Stomach (tissue), 8 donors: ENCODE measurements at regions not wholly inside any gene's neighbourhood (a gene's known extent, or its start where the extent isn't known, plus 50 kb on each side); places are given as distances from the start of the nearest gene placed in this dataset.
"Not testable (repeated sequence)": the region's sequence is repeated elsewhere in the genome, so short reads cannot be mapped to it uniquely, and the experiment has no call there.

Source experiments
- DNase-seq, 2 donors: peaks; one replicate each; pipeline versions ENCODE4 v3.0.0 to v3.0.0-alpha.2; 2013 to 2019
- H3K27ac ChIP-seq, 5 donors: fragments of 200-600 bp in 4 of 5; sonication (generic) in 4 of 5; one replicate each; pipeline ENCODE4 v1.5.1; 2013 to 2019; ENCODE audit warnings: mild to moderate bottlenecking in 1 of 5, moderate library complexity in 1 of 5
- H3K27me3 ChIP-seq, 3 donors: fragments of 200-600 bp; sonication (generic); one replicate each; pipeline ENCODE4 v1.5.1; 2017 to 2019; ENCODE audit warnings: mixed run types in 1 of 3
- H3K36me3 ChIP-seq, 4 donors: fragments of 200-600 bp; sonication (generic); 1 replicate in 3 of 4; 2 replicates in 1 of 4; pipeline ENCODE4 v1.5.1; 2016 to 2019
- H3K4me1 ChIP-seq, 4 donors: fragments of 200-600 bp; sonication (generic); one replicate each; pipeline ENCODE4 v1.5.1; 2016 to 2019
- H3K4me3 ChIP-seq, 4 donors: fragments of 200-600 bp; sonication (generic) in 3 of 4; one replicate each; pipeline ENCODE4 v1.5.1; 2016 to 2019; ENCODE audit warnings: mild to moderate bottlenecking in 1 of 4
- H3K9me3 ChIP-seq, 4 donors: fragments of 200-600 bp; sonication (generic); one replicate each; pipeline ENCODE4 v1.5.1; 2016 to 2019
- CTCF ChIP-seq, 7 experiments: fragments of 450-650 bp in 4 of 7; fragments of 200-600 bp in 3 of 7; sonication (generic) in 3 of 7; IDR thresholded peaks; one replicate each; pipeline ENCODE4 v1.5.1; 2016 to 2019; ENCODE audit warnings: antibody characterized with exemption in 7 of 7, control low read depth in 2 of 7, mild to moderate bottlenecking in 1 of 7
- EP300 ChIP-seq: sonication (generic); formaldehyde crosslinking; IDR thresholded peaks from one replicate; pipeline ENCODE4 v1.6.1; 2017; ENCODE audit warnings: antibody characterized with exemption
- POLR2A ChIP-seq, 4 donors: fragments of 450-650 bp; IDR thresholded peaks; one replicate each; pipeline ENCODE4 v1.6.1; 2016; ENCODE audit warnings: antibody characterized with exemption in 4 of 4, control low read depth in 2 of 4, mild to moderate bottlenecking in 1 of 4, moderate library complexity in 1 of 4
- POLR2AphosphoS5 ChIP-seq, 3 donors: sonication (generic); formaldehyde crosslinking; IDR thresholded peaks; one replicate each; pipeline ENCODE4 v1.6.1; 2016; ENCODE audit warnings: antibody characterized with exemption in 3 of 3
- WGBS, 5 donors: extraction: QIAGEN DNeasy Blood & Tissue Kit in 3 of 5; methylation state at CpG; one replicate each; pipeline versions ENCODE4 v1.1.5 to v1.1.7; 2013 to 2018; 5-methylcytosine and 5-hydroxymethylcytosine counted together
- intact Hi-C: fragments of 100-400 bp; cut with DNase I; formaldehyde crosslinking; loops from one replicate; pipeline ENCODE4 v1.15.1; 2023; ENCODE audit warnings: low total_unique reads
- donor health status: healthy with polysubstance abuse.
- donor health status: Bipolar disorder and iron deficiency.
- donor health status: healthy.

GRCh38 chr5:135743181-135743580 lies 91.3 kb upstream of the SLC25A48 start:
- WGBS, 5 donors, result 71 to 89% (median 84%) methylated on average over 6 of the region's 6 CpGs
- DNase-seq, result no peak
- Histone ChIP-seq H3K36me3 (no peaks in the 10 kb centered on the region), H3K4me1 (no peaks in the 10 kb centered on the region), H3K27ac (no peak overlapping the region), H3K27me3 (no peaks in the 10 kb centered on the region), H3K9me3 (peaks cover 0 to 18% (median 9%) of the 10 kb centered on the region in 4 donors), H3K4me3 (no peak overlapping the region)
- no peak for TF ChIP-seq POLR2A (IDR thresholded peaks at IDR 0.05)
- TF ChIP-seq POLR2AphosphoS5 (IDR thresholded peaks at IDR 0.05), result no peak
- no peak for TF ChIP-seq EP300
- TF ChIP-seq CTCF (IDR thresholded peaks at IDR 0.05), result no peak
- intact Hi-C loops, result no loop called here

- H3K4me1 ChIP-seq, H3K4me3 ChIP-seq, H3K27me3 ChIP-seq, H3K27ac ChIP-seq, intact Hi-C loops, DNase-seq, H3K36me3 ChIP-seq: not testable (repeated sequence)
- 78 to 86% (median 83%) methylated on average over 5 of the region's 5 CpGs for WGBS, 5 donors
- peaks cover 0 to 18% (median 9%) of the 10 kb centered on the region in 4 donors for H3K9me3 ChIP-seq
These were observed 92.2 kb upstream of the SLC25A48 start for GRCh38 chr5:135742240-135742639.

- no peak for TF ChIP-seq CTCF (IDR thresholded peaks at IDR 0.05)
- TF ChIP-seq POLR2A (IDR thresholded peaks at IDR 0.05), result no peak
- no peak for TF ChIP-seq POLR2AphosphoS5 (IDR thresholded peaks at IDR 0.05)
- no peak for TF ChIP-seq EP300
- Histone ChIP-seq H3K27ac (no peak overlapping the region), H3K36me3 (no peaks in the 10 kb centered on the region), H3K9me3 (peaks cover 0 to 17% (median 9%) of the 10 kb centered on the region in 4 donors), H3K4me1 (no peaks in the 10 kb centered on the region), H3K4me3 (no peak overlapping the region), H3K27me3 (no peaks in the 10 kb centered on the region)
- WGBS, 5 donors, result 79 to 91% (median 91%) methylated on average over 2 of the region's 2 CpGs
- no peak for DNase-seq
- intact Hi-C loops, result no loop called here
These were observed 93.4 kb upstream of the SLC25A48 start for GRCh38 chr5:135741040-135741439.

- intact Hi-C loops, result no loop called here
- TF ChIP-seq EP300 (no peak), POLR2AphosphoS5 (IDR thresholded peaks at IDR 0.05) (no peak), POLR2A (IDR thresholded peaks at IDR 0.05) (no peak), CTCF (IDR thresholded peaks at IDR 0.05) (no peak)
- no peak for DNase-seq
- WGBS, 5 donors, result 29 to 61% (median 34%) methylated on average over 2 of the region's 2 CpGs
- H3K4me3 ChIP-seq, result no peak overlapping the region
- no peaks in the 10 kb centered on the region for H3K27me3 ChIP-seq
- H3K27ac ChIP-seq, result no peak overlapping the region
- H3K4me1 ChIP-seq, result no peaks in the 10 kb centered on the region
- no peaks in the 10 kb centered on the region for H3K36me3 ChIP-seq
- peaks cover 0 to 11% (median 9%) of the 10 kb centered on the region in 4 donors for H3K9me3 ChIP-seq
These were observed 94.0 kb upstream of the SLC25A48 start for GRCh38 chr5:135740475-135740874.

- Histone ChIP-seq H3K4me3 (no peak overlapping the region), H3K36me3 (no peaks in the 10 kb centered on the region), H3K27ac (no peak overlapping the region), H3K4me1 (no peaks in the 10 kb centered on the region), H3K27me3 (no peaks in the 10 kb centered on the region), H3K9me3 (peaks cover 0 to 1% (median 0%) of the 10 kb centered on the region in 4 donors)
- DNase-seq, result no peak
- WGBS, 5 donors, result 29 to 48% (median 38%) methylated on average over 3 of the region's 3 CpGs
- no peak for TF ChIP-seq POLR2AphosphoS5 (IDR thresholded peaks at IDR 0.05)
- TF ChIP-seq CTCF (IDR thresholded peaks at IDR 0.05), result no peak
- no peak for TF ChIP-seq EP300
- no peak for TF ChIP-seq POLR2A (IDR thresholded peaks at IDR 0.05)
- intact Hi-C loops, result no loop called here
These were observed 95.0 kb upstream of the SLC25A48 start for GRCh38 chr5:135739383-135739981.
